Pancreas (tissue), 10 donors: ENCODE measurements at regions not wholly inside any gene's neighbourhood (a gene's known extent, or its start where the extent isn't known, plus 50 kb on each side); places are given as distances from the start of the nearest gene placed in this dataset.
A peak's percentile ranks its signal among the peaks of the same experiment; 100 is the strongest.

Experiments used
- ATAC-seq, 4 donors: fragments of 200-7000 bp; cut with Tn5 transposase; one replicate each; pipeline versions ENCODE4 v1.8.0 to v1.9.1; 2020; ENCODE audit warnings: mild to moderate bottlenecking in 4 of 4, moderate library complexity in 4 of 4
- DNase-seq, 6 donors: peaks; one replicate each; pipeline ENCODE4 v3.0.0-alpha.2; 2020
- FAIRE-seq: peaks from 2 replicates; lab custom pipeline; 2012; peaks lifted over from hg19 to GRCh38; lab: Jason Lieb, UNC
- H3K27ac ChIP-seq, 4 donors: fragments of 200-600 bp; sonication (generic); 1 replicate in 3 of 4; 2 replicates in 1 of 4; pipeline versions ENCODE4 v1.5.0 to v1.8.0; 2020
- H3K27me3 ChIP-seq, 4 donors: fragments of 200-600 bp; one replicate each; pipeline ENCODE4 v1.8.0; 2021
- H3K36me3 ChIP-seq, 3 donors: fragments of 200-600 bp; sonication (generic) in 1 of 3; one replicate each; pipeline versions ENCODE4 v1.5.0 to v1.8.0; 2020 to 2021
- H3K4me1 ChIP-seq, 3 donors: fragments of 200-600 bp; one replicate each; pipeline ENCODE4 v1.8.0; 2021
- H3K4me3 ChIP-seq, 4 donors: fragments of 200-600 bp; sonication (generic) in 2 of 4; one replicate each; pipeline versions ENCODE4 v1.5.0 to v1.8.0; 2020 to 2021
- H3K9me3 ChIP-seq, 4 donors: fragments of 200-600 bp; one replicate each; pipeline ENCODE4 v1.8.0; 2021
- CTCF ChIP-seq, 4 donors: fragments of 200-600 bp; sonication (generic) in 3 of 4; IDR thresholded peaks; one replicate each; pipeline versions ENCODE4 v1.5.0 to v1.8.0; 2021; ENCODE audit warnings: antibody characterized with exemption in 4 of 4
- WGBS, 2 donors: extraction: QIAGEN DNeasy Blood & Tissue Kit; methylation state at CpG; one replicate each; pipeline ENCODE4 v1.1.7; 2013; 5-methylcytosine and 5-hydroxymethylcytosine counted together
- intact Hi-C, 3 donors: fragments of 100-400 bp; cut with DNase I; formaldehyde crosslinking; loops; one replicate each; pipeline versions ENCODE4 v1.11.1 to v1.14.2; 2022
- donor health status: healthy with polysubstance abuse.
- donor health status: DM: no; HTN: no; CAD: no; lungs with moderate emphysema.
- donor health status: DM: no; HTN: no; CAD: no.
- donor health status: control.
- donor health status: control.
- donor health status: Bipolar disorder and iron deficiency.
- donor health status: DM: yes; HTN: yes; CAD: no.
- donor health status: DM: no; HTN: no; CAD: no.
- donor health status: DM: no; HTN: no; CAD: no.
- donor health status: DM: yes; HTN: yes; CAD: no.

DNA sequence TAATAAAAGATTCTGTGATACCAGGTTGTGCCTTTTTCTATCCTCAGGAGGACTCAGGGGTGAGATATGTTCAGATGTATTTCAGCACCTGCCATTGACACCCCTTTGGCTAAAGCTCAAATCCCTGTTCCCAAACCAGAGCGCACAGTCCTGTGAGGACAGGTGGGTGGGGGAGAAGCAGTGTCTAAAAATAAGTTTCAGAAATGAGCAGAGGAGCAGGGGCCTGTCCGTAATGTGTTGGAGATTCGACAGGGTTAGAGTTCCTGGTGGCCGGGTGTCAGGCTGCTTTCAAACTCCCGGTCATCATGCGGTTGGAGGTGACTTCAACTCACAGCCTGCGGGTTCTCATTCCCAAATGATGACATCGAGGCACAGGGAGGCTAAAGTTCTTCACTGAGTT, 211.5 kb downstream of the KLF6 start:
- no peak for FAIRE-seq
- DNase-seq, result no peak
- no peak overlapping the region for H3K27ac ChIP-seq
- no peak overlapping the region for H3K4me3 ChIP-seq
- no peaks in the 10 kb centered on the region for H3K27me3 ChIP-seq
- H3K9me3 ChIP-seq, result no peaks in the 10 kb centered on the region
- no peaks in the 10 kb centered on the region for H3K36me3 ChIP-seq
- ATAC-seq, result no peak
- 66 to 71% methylated on average over 8 of the region's 8 CpGs for WGBS, 2 donors
- H3K4me1 ChIP-seq, result no peaks in the 10 kb centered on the region
- TF ChIP-seq CTCF (IDR thresholded peaks at IDR 0.05), result no peak
- intact Hi-C loops, result no loop called here

DNA sequence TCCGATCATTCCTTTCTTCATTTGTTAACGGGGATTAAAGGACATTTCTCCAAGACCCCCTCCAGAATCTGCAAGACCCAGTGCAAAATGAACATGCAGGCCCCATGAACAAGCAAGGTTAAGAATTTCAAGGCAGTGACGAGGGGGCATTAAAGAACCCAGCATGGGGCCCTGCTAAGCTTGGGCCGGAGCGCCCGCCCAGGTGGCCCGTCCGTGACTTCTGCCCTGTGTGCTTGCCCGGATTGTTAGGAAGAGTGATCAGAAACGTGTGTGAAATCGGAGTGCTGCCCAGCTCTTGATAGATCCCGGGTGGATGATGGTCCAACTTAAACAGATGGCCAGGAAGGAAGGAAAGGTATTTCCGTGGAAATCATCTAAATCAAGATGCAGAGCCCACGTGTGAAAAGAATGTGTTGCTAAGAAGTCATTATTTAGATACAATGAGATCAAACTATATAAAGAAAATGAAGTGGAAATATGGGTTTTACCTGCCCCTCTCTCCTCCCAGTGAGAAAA, 213.6 kb downstream of the KLF6 start:
- 72 to 82% methylated on average over 14 of the region's 14 CpGs for WGBS, 2 donors
- Histone ChIP-seq H3K9me3 (no peaks in the 10 kb centered on the region), H3K27ac (no peak overlapping the region), H3K36me3 (no peaks in the 10 kb centered on the region), H3K27me3 (no peaks in the 10 kb centered on the region), H3K4me3 (no peak overlapping the region), H3K4me1 (no peaks in the 10 kb centered on the region)
- DNase-seq, result no peak
- intact Hi-C loops, result no loop called here
- no peak for TF ChIP-seq CTCF (IDR thresholded peaks at IDR 0.05)
- no peak for FAIRE-seq
- ATAC-seq, result no peak

DNA sequence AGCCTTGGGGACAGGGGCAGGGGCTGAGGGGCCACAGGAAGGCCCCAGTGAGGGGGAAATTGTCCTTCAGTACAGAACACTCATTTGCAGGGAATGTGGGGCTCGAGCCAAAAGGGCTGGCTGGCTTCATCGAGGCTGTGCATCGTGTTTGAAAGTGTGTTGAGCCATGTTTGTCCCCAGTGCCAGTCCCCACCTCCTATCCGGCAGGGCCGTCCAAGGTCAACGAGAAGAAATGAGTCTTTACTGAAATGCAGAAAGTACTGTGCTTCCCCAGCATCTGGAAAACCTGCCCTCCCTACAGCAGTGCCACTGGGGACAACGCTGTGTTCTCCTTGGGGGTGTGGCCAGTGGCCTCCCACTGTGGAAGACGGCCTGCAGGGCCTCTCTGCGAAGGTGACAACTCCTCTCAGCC, 214.1 kb downstream of the KLF6 start:
- Histone ChIP-seq H3K9me3 (no peaks in the 10 kb centered on the region), H3K4me3 (no peak overlapping the region), H3K4me1 (no peaks in the 10 kb centered on the region), H3K27me3 (no peaks in the 10 kb centered on the region), H3K27ac (no peak overlapping the region), H3K36me3 (no peaks in the 10 kb centered on the region)
- no peak for TF ChIP-seq CTCF (IDR thresholded peaks at IDR 0.05)
- no peak for FAIRE-seq
- DNase-seq, result no peak
- 42 to 43% methylated on average over 9 of the region's 9 CpGs for WGBS, 2 donors
- intact Hi-C loops, result no loop called here
- peak in 1 of 4 donors; percentile 38 for ATAC-seq

DNA sequence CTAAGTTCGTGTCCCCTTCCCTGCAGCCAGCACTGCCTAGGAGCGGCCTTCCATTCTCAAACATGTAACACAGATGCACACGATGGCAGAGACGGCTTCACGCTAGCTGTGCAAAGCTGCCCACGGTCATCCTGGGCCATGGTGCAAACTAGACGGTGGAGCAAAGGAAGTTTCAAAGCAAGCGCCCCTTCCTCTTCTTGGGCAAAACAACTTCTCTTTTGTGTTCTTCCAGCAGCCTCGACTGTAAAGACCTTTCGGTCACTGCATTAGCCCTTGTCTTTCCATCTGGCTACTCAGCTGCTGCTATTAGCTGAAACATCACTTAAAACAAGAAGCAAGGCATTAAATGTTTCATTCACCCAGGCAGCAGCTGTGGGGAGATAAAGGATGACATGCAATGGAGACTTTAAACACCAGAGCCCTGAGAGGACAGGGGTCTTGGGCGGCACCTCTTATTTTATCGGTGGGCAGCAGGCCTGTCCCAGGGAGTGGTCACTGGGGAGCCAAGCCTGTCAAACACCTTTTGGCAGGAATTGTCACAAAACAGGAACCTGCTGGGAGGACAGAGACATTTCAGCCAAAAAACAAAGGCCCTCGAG, 214.8 kb downstream of the KLF6 start:
- Histone ChIP-seq H3K9me3 (no peaks in the 10 kb centered on the region), H3K36me3 (no peaks in the 10 kb centered on the region), H3K27me3 (no peaks in the 10 kb centered on the region), H3K4me1 (no peaks in the 10 kb centered on the region), H3K27ac (no peak overlapping the region), H3K4me3 (no peak overlapping the region)
- ATAC-seq, result no peak
- intact Hi-C loops, result no loop called here
- DNase-seq, result no peak
- TF ChIP-seq CTCF (IDR thresholded peaks at IDR 0.05), result no peak
- WGBS, 2 donors, result 69 to 84% methylated on average over 13 of the region's 13 CpGs
- FAIRE-seq, result no peak

- Histone ChIP-seq H3K27ac (no peak overlapping the region), H3K27me3 (no peaks in the 10 kb centered on the region), H3K36me3 (no peaks in the 10 kb centered on the region), H3K4me3 (no peak overlapping the region), H3K4me1 (no peaks in the 10 kb centered on the region), H3K9me3 (no peaks in the 10 kb centered on the region)
- intact Hi-C loops, result no loop called here
- FAIRE-seq, result no peak
- no peak for DNase-seq
- no peak for TF ChIP-seq CTCF (IDR thresholded peaks at IDR 0.05)
- no peak for ATAC-seq
- 37 to 57% methylated on average over 3 of the region's 3 CpGs for WGBS, 2 donors
Observed at GRCh38 chr10:3568983-3569382, 216.0 kb downstream of the KLF6 start.
